ENCODE measurements at regions not wholly inside any gene's neighbourhood (a gene's known extent, or its start where the extent isn't known, plus 50 kb on each side); places are given as distances from the start of the nearest gene placed in this dataset.

DNA sequence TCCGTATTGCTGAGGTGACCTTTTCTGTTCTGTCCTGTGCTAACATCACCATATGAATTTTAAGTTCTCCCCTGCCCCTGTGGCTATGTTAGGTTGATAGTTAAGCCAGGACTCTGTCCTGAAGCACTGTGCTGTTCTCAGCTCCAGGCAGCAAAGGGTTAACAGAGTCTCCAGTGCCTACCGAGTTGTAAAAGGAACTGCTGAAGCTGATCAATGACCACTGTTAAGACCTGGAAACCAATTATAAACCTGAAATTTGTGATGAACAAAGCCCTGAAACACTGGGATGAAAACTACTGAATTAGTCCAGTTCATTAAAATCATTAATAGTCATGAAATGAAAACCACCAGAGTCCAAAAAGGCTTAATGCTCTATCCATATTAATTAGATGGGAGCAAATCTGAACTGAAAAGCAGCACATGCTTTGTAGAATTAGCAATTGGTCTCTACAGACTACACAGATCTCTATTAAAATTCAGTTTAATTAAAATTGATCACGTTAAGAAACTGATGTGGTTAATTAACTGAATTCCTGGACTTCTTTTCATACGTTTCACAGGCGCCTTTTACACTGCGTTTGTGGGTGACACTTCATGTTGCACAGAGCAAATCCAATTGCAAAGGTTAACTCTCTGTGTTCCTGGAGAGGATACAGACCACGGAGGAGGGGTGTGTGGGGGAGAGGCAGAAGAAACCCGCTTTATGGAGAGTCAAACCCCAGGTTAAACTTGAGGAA lies 188.5 kb upstream of the MPPED2 start:
- no peaks in the 10 kb centered on the region for H3K9me3 ChIP-seq
- no peak for DNase-seq
- H3K4me1 ChIP-seq = no peaks in the 10 kb centered on the region
- TF ChIP-seq, protein P1, sequence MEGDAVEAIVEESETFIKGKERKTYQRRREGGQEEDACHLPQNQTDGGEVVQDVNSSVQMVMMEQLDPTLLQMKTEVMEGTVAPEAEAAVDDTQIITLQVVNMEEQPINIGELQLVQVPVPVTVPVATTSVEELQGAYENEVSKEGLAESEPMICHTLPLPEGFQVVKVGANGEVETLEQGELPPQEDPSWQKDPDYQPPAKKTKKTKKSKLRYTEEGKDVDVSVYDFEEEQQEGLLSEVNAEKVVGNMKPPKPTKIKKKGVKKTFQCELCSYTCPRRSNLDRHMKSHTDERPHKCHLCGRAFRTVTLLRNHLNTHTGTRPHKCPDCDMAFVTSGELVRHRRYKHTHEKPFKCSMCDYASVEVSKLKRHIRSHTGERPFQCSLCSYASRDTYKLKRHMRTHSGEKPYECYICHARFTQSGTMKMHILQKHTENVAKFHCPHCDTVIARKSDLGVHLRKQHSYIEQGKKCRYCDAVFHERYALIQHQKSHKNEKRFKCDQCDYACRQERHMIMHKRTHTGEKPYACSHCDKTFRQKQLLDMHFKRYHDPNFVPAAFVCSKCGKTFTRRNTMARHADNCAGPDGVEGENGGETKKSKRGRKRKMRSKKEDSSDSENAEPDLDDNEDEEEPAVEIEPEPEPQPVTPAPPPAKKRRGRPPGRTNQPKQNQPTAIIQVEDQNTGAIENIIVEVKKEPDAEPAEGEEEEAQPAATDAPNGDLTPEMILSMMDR (IDR thresholded peaks at IDR 0.05) = no peak
- intact Hi-C loops (cut with DNase I) = no loop called here
- H3K4me3 ChIP-seq = no peak overlapping the region
- no peak overlapping the region for H3K27ac ChIP-seq
- no peak for ATAC-seq
- no peaks in the 10 kb centered on the region for H3K36me3 ChIP-seq
- no peaks in the 10 kb centered on the region for H3K27me3 ChIP-seq

- intact Hi-C loops (cut with DNase I) = no loop called here
- TF ChIP-seq, protein P1 (IDR thresholded peaks at IDR 0.05) = no peak
- Histone ChIP-seq H3K4me1 (no peaks in the 10 kb centered on the region), H3K4me3 (no peak overlapping the region), H3K27ac (no peak overlapping the region), H3K36me3 (no peaks in the 10 kb centered on the region), H3K27me3 (no peaks in the 10 kb centered on the region), H3K9me3 (no peaks in the 10 kb centered on the region)
- no peak for ATAC-seq
- DNase-seq = no peak
Measured at GRCh38 chr11:30772908-30773307, 186.8 kb upstream of the MPPED2 start.

- H3K27me3 ChIP-seq = no peaks in the 10 kb centered on the region
- no peak for ATAC-seq
Measured at GRCh38 chr11:30763951-30764350, 177.8 kb upstream of the MPPED2 start.

GRCh38 chr11:30762188-30762587 lies 176.0 kb upstream of the MPPED2 start:
- H3K4me1 ChIP-seq = no peaks in the 10 kb centered on the region
- no peak overlapping the region for H3K4me3 ChIP-seq
- TF ChIP-seq, protein P1 (IDR thresholded peaks at IDR 0.05) = no peak
- H3K9me3 ChIP-seq = peaks cover 0 to 13% of the 10 kb centered on the region in 2 donors
- ATAC-seq (no peak), DNase-seq (no peak)
- H3K27ac ChIP-seq = no peak overlapping the region
- no peaks in the 10 kb centered on the region for H3K36me3 ChIP-seq
- no peaks in the 10 kb centered on the region for H3K27me3 ChIP-seq
- intact Hi-C loops (cut with DNase I) = no loop called here

More at GRCh38 chr11:30763951-30764350, 177.8 kb upstream of the MPPED2 start:
- TF ChIP-seq, protein P1 (IDR thresholded peaks at IDR 0.05) = no peak
- no peaks in the 10 kb centered on the region for H3K4me1 ChIP-seq
- no peak for DNase-seq
- intact Hi-C loops (cut with DNase I) = no loop called here
- no peaks in the 10 kb centered on the region for H3K36me3 ChIP-seq
- H3K4me3 ChIP-seq = no peak overlapping the region
- H3K27ac ChIP-seq = no peak overlapping the region
- H3K9me3 ChIP-seq = peaks cover 0 to 13% of the 10 kb centered on the region in 2 donors

DNA sequence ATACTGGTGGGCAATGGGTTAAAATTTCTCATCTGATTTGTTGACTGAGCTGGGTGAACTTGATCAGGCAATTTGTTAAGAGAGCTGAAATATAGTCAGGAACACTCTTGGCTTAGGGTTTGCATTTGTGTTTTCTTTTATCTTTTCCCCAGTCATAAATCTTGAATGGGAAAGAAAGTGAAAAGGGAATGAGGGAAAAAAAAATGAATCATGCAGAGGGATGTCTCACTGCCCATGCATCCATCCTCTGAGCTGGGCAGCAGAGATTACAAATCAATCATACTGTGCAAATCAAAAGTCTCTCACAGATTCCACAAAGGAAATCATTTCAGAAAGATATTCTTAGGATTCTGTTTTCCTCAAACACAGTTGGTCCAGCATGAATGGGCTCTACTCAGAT lies 174.2 kb upstream of the MPPED2 start:
- no peak overlapping the region for H3K27ac ChIP-seq
- intact Hi-C loops (cut with DNase I) = no loop called here
- DNase-seq = no peak
- no peaks in the 10 kb centered on the region for H3K27me3 ChIP-seq
- TF ChIP-seq, protein P1 (IDR thresholded peaks at IDR 0.05) = no peak
- ATAC-seq = no peak
- H3K4me1 ChIP-seq = no peaks in the 10 kb centered on the region
- no peak overlapping the region for H3K4me3 ChIP-seq
- no peaks in the 10 kb centered on the region for H3K36me3 ChIP-seq
- peaks cover 0 to 13% of the 10 kb centered on the region in 2 donors for H3K9me3 ChIP-seq

All from left lung (tissue), 4 donors.